ENCODE measurements at regions not wholly inside any gene's neighbourhood (a gene's known extent, or its start where the extent isn't known, plus 50 kb on each side); places are given as distances from the start of the nearest gene placed in this dataset.

- Histone ChIP-seq H3K27ac (ENCODE audit: low read length) (no peak overlapping the region), H3K4me3 (ENCODE audit: low read length) (no peak overlapping the region), H3K4me1 (ENCODE audit: control insufficient read depth, insufficient read depth, low read length) (no peaks in the 10 kb centered on the region), H3K27me3 (ENCODE audit: control insufficient read depth, insufficient read depth, low read length) (no peaks in the 10 kb centered on the region), H3K9me3 (ENCODE audit: control insufficient read depth, low read depth, low read length) (peaks cover 4% of the 10 kb centered on the region), H3K36me3 (ENCODE audit: control insufficient read depth, insufficient read depth, low read length) (no peaks in the 10 kb centered on the region)
- DNase-seq = no peak
Observed at GRCh38 chr6:163850874-163851273, 436.4 kb downstream of the QKI start.

DNA sequence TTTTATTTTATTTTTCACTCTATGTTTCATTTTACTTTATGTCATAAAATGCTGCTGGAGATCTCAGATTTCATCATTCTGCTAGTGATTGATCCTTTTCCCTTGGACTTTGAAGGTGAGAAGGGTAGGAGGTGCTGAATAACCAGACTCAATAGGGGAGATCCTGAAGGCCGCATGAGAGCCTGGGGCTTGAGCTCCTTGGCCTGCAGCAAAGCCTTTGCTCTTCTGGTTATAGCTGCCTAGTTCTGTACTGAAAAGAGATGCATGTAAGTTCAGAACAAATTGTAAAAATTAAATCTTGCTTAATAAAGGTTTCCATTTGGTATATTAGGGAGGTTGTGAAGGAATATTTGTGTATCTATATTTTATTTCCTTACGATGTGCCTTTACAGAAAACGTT is 430.2 kb downstream of the QKI start:
- Histone ChIP-seq H3K27me3 (ENCODE audit: control insufficient read depth, insufficient read depth, low read length) (no peaks in the 10 kb centered on the region), H3K27ac (ENCODE audit: low read length) (no peak overlapping the region), H3K4me3 (ENCODE audit: low read length) (no peak overlapping the region), H3K36me3 (ENCODE audit: control insufficient read depth, insufficient read depth, low read length) (no peaks in the 10 kb centered on the region), H3K4me1 (ENCODE audit: control insufficient read depth, insufficient read depth, low read length) (no peaks in the 10 kb centered on the region), H3K9me3 (ENCODE audit: control insufficient read depth, low read depth, low read length) (no peaks in the 10 kb centered on the region)
- DNase-seq = no peak
- WGBS (ENCODE audit: insufficient coverage, low lambda C conversion rate) = no CpG with 5 or more reads among the region's 3 CpGs

DNA sequence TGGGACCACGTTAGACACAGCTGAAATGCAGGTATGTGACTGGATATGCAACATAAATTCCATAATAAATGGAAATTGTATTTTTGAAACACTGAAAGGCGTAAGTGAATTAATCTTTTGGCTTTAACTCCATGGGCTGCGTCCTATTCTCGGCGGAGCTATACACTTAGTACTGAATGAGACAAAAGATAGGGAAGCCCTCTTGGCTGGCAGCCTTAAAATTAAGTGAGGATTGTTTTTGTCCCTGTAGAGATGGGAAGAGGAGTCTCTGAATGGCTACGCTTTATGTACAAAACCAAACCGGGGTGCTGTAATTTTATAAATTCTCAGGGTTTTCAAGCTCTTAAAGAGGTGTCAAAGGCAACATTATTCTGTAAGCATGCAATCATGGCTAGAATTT is 429.8 kb downstream of the QKI start:
- Histone ChIP-seq H3K27ac (ENCODE audit: low read length) (no peak overlapping the region), H3K4me3 (ENCODE audit: low read length) (no peak overlapping the region), H3K36me3 (ENCODE audit: control insufficient read depth, insufficient read depth, low read length) (no peaks in the 10 kb centered on the region), H3K27me3 (ENCODE audit: control insufficient read depth, insufficient read depth, low read length) (no peaks in the 10 kb centered on the region), H3K9me3 (ENCODE audit: control insufficient read depth, low read depth, low read length) (no peaks in the 10 kb centered on the region), H3K4me1 (ENCODE audit: control insufficient read depth, insufficient read depth, low read length) (no peaks in the 10 kb centered on the region)
- WGBS (ENCODE audit: insufficient coverage, low lambda C conversion rate) = 90% methylated on average over 2 of the region's 7 CpGs
- DNase-seq = no peak

GRCh38 chr6:163843218-163843617 is 428.7 kb downstream of the QKI start:
- no peak overlapping the region for H3K4me3 ChIP-seq (ENCODE audit: low read length)
- H3K27ac ChIP-seq (ENCODE audit: low read length) = no peak overlapping the region
- WGBS (ENCODE audit: insufficient coverage, low lambda C conversion rate) = no CpG with 5 or more reads among the region's 3 CpGs
- H3K4me1 ChIP-seq (ENCODE audit: control insufficient read depth, insufficient read depth, low read length) = no peaks in the 10 kb centered on the region
- H3K27me3 ChIP-seq (ENCODE audit: control insufficient read depth, insufficient read depth, low read length) = no peaks in the 10 kb centered on the region
- H3K36me3 ChIP-seq (ENCODE audit: control insufficient read depth, insufficient read depth, low read length) = no peaks in the 10 kb centered on the region
- H3K9me3 ChIP-seq (ENCODE audit: control insufficient read depth, low read depth, low read length) = no peaks in the 10 kb centered on the region
- no peak for DNase-seq

GRCh38 chr6:163842467-163842866 is 427.9 kb downstream of the QKI start:
- Histone ChIP-seq H3K27me3 (ENCODE audit: control insufficient read depth, insufficient read depth, low read length) (no peaks in the 10 kb centered on the region), H3K9me3 (ENCODE audit: control insufficient read depth, low read depth, low read length) (no peaks in the 10 kb centered on the region), H3K27ac (ENCODE audit: low read length) (no peak overlapping the region), H3K4me1 (ENCODE audit: control insufficient read depth, insufficient read depth, low read length) (no peaks in the 10 kb centered on the region), H3K4me3 (ENCODE audit: low read length) (no peak overlapping the region), H3K36me3 (ENCODE audit: control insufficient read depth, insufficient read depth, low read length) (no peaks in the 10 kb centered on the region)
- DNase-seq = no peak

DNA sequence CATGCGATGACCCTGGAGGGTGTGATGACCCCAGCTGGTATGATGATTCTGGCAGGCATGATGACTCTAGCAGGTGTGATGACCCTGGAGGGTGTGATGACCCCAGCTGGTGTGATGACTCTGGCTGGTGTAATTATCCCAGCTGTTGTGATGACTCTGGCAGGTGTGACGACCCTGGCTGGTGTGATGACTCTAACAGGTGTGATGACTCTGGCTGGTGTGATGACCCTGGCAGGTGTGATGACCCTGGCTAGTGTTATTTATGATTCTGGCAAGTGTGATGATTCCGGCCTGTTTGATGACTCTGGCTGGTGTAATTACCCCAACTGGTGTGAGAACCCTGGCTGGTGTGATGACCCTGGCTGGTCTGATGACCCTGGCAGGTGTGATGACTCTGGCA is 427.2 kb downstream of the QKI start:
- H3K9me3 ChIP-seq (ENCODE audit: control insufficient read depth, low read depth, low read length) = no peaks in the 10 kb centered on the region
- no CpG with 5 or more reads among the region's 3 CpGs for WGBS (ENCODE audit: insufficient coverage, low lambda C conversion rate)
- no peak for DNase-seq
- no peak overlapping the region for H3K4me3 ChIP-seq (ENCODE audit: low read length)
- H3K27ac ChIP-seq (ENCODE audit: low read length) = no peak overlapping the region
- no peaks in the 10 kb centered on the region for H3K27me3 ChIP-seq (ENCODE audit: control insufficient read depth, insufficient read depth, low read length)
- no peaks in the 10 kb centered on the region for H3K4me1 ChIP-seq (ENCODE audit: control insufficient read depth, insufficient read depth, low read length)
- no peaks in the 10 kb centered on the region for H3K36me3 ChIP-seq (ENCODE audit: control insufficient read depth, insufficient read depth, low read length)

DNA sequence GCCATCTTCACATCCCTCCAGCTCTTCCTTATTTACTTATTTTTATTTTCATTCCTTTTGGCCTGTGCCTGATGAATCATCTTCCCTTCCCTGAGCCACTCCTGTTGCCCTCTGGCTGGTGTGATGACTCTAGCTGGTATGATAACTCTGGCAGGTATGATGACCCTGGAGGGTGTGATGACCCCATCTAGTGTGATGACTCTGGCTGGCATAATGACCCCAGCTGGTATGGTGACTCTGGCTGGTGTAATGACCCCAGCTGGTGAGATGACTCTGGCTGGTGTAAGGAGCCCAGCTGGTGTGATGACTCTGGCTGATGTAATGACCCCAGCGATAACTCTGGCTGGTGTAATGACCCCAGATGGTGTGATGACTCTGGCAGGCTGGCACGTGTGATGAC is 426.8 kb downstream of the QKI start:
- H3K27me3 ChIP-seq (ENCODE audit: control insufficient read depth, insufficient read depth, low read length) = no peaks in the 10 kb centered on the region
- H3K9me3 ChIP-seq (ENCODE audit: control insufficient read depth, low read depth, low read length) = no peaks in the 10 kb centered on the region
- H3K4me1 ChIP-seq (ENCODE audit: control insufficient read depth, insufficient read depth, low read length) = no peaks in the 10 kb centered on the region
- DNase-seq = no peak
- no peak overlapping the region for H3K27ac ChIP-seq (ENCODE audit: low read length)
- no peaks in the 10 kb centered on the region for H3K36me3 ChIP-seq (ENCODE audit: control insufficient read depth, insufficient read depth, low read length)
- H3K4me3 ChIP-seq (ENCODE audit: low read length) = no peak overlapping the region
- WGBS (ENCODE audit: insufficient coverage, low lambda C conversion rate) = no CpG with 5 or more reads among the region's 2 CpGs

DNA sequence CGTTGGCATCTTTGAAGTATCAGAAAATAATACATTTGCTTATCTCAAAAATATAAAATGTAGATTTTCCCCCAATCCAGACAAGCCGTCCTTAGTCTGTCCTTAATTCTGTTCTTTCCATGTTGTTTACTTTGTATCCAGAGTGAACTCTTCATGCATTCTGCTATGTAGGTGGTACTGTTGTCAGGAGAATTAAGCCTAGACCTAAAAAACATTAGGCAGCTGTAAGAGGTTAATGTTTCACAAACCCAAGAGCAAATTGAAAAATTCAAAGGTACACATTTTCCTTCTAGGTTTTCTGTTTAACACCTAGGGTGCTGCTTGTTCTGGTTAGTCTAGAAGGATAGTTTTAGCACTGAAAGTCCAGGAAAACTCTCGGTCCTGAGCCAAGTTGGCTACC is 426.4 kb downstream of the QKI start:
- Histone ChIP-seq H3K4me3 (ENCODE audit: low read length) (no peak overlapping the region), H3K27ac (ENCODE audit: low read length) (no peak overlapping the region), H3K4me1 (ENCODE audit: control insufficient read depth, insufficient read depth, low read length) (no peaks in the 10 kb centered on the region), H3K9me3 (ENCODE audit: control insufficient read depth, low read depth, low read length) (no peaks in the 10 kb centered on the region), H3K27me3 (ENCODE audit: control insufficient read depth, insufficient read depth, low read length) (no peaks in the 10 kb centered on the region), H3K36me3 (ENCODE audit: control insufficient read depth, insufficient read depth, low read length) (no peaks in the 10 kb centered on the region)
- 72% methylated on average over 2 of the region's 3 CpGs for WGBS (ENCODE audit: insufficient coverage, low lambda C conversion rate)
- no peak for DNase-seq

DNA sequence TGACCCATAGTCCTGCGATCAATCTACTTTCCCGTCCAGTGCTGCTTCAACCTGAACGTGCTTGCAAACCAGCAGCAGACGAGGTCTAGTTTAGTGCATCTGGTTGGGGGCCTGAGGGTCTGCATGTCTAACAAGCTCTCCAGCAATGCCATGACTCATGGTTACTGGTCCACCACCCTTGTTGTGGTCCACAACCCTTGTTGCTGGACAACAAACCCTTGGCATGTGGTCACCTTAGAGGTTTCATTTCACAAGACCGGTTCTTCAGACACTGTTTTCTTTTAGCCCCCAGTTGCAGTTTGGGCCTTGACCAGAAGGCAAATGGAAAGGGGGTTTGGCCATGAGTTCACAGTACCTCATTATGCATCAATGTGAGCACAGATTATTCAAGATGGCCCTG is 424.8 kb downstream of the QKI start:
- Histone ChIP-seq H3K27me3 (ENCODE audit: control insufficient read depth, insufficient read depth, low read length) (no peaks in the 10 kb centered on the region), H3K9me3 (ENCODE audit: control insufficient read depth, low read depth, low read length) (peaks cover 5% of the 10 kb centered on the region), H3K36me3 (ENCODE audit: control insufficient read depth, insufficient read depth, low read length) (no peaks in the 10 kb centered on the region), H3K27ac (ENCODE audit: low read length) (no peak overlapping the region), H3K4me1 (ENCODE audit: control insufficient read depth, insufficient read depth, low read length) (no peaks in the 10 kb centered on the region), H3K4me3 (ENCODE audit: low read length) (no peak overlapping the region)
- WGBS (ENCODE audit: insufficient coverage, low lambda C conversion rate) = 100% methylated on average over 1 of the region's 5 CpGs
- DNase-seq = no peak

DNA sequence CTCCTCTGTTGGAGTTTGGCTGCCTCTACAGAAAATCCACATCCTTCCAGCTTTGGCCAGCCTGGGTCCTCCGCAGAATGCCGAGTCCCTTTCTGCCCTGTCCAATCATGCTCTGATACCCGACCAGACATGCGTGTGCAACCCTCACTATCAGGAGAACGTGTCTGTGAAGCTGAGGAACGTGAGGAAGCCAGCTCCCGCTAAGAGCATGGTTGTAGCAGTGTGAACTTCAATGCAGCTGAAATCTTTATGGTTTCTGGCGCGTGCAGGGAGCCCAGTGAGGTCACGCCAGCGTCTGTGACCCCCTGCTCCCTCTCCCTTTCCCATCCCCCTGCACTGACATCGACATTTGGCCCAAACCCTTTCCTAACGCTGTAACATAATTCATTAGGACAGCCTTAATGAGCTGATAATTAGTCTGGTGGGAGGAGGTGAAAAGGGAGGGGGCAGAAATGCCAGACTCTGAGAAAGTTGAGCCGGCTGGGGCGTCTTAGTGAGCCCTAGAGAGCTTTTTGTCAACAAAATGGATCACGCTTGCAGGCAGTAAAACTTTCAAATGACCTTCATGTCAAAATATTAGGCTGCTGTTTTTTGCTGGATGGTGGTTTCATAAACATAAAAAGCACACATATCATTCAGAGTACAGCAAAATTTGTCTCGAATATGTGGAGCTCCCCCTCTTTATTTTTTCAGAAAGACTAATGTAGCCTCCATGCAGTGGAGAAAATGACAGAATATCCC is 423.3 kb downstream of the QKI start:
- Histone ChIP-seq H3K27ac (ENCODE audit: low read length) (no peak overlapping the region), H3K9me3 (ENCODE audit: control insufficient read depth, low read depth, low read length) (peaks cover 8% of the 10 kb centered on the region), H3K4me1 (ENCODE audit: control insufficient read depth, insufficient read depth, low read length) (no peaks in the 10 kb centered on the region), H3K27me3 (ENCODE audit: control insufficient read depth, insufficient read depth, low read length) (no peaks in the 10 kb centered on the region), H3K36me3 (ENCODE audit: control insufficient read depth, insufficient read depth, low read length) (no peaks in the 10 kb centered on the region), H3K4me3 (ENCODE audit: low read length) (no peak overlapping the region)
- peak in 1 of 2 donors; percentile 9 for DNase-seq
- WGBS (ENCODE audit: insufficient coverage, low lambda C conversion rate) = no CpG with 5 or more reads among the region's 17 CpGs

DNA sequence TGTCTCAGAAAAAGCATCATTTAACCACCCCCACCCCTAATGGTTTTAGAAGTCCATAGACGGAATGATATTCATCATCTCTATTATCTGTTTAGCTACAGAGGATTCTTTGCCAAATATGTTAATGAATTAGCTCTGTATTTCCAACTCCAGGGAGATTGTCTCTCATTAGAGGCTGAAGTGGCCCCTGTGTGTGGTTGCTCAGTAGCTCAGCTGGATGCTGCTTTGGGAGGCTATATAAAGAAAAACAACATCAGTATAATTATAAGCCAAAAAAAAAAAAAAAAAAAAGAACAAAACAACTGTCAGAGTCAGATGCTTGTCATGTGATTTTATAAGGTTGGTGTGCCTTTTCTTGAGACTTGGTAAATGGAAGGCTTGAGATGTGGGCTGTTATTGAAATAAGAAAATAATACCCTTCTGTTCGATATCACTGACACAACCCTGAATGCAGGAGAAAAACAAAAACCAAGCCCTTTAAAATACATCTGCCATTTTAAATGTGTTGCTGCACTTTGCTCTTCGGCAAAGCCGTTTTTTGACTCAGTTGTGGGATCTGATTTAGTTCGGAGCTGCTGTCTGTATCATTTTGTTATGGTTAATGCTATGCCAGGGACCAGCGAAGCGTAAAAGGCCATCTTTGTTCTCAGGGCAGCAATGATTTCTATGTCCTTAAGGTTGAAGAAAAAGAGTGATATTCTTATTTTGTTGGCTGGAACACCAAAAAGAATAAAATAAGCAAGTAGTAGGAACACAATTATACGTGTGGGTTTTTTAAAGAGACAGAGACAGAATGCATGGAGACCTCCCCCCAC is 422.6 kb downstream of the QKI start:
- H3K36me3 ChIP-seq (ENCODE audit: control insufficient read depth, insufficient read depth, low read length) = no peaks in the 10 kb centered on the region
- no peak overlapping the region for H3K27ac ChIP-seq (ENCODE audit: low read length)
- H3K4me3 ChIP-seq (ENCODE audit: low read length) = no peak overlapping the region
- no peaks in the 10 kb centered on the region for H3K27me3 ChIP-seq (ENCODE audit: control insufficient read depth, insufficient read depth, low read length)
- no peaks in the 10 kb centered on the region for H3K4me1 ChIP-seq (ENCODE audit: control insufficient read depth, insufficient read depth, low read length)
- WGBS (ENCODE audit: insufficient coverage, low lambda C conversion rate) = no CpG with 5 or more reads among the region's 8 CpGs
- peak in 1 of 2 donors; percentile 2 for DNase-seq
- peaks cover 8% of the 10 kb centered on the region for H3K9me3 ChIP-seq (ENCODE audit: control insufficient read depth, low read depth, low read length)
